ENCODE measurements at regions not wholly inside any gene's neighbourhood (a gene's known extent, or its start where the extent isn't known, plus 50 kb on each side); places are given as distances from the start of the nearest gene placed in this dataset.

DNA sequence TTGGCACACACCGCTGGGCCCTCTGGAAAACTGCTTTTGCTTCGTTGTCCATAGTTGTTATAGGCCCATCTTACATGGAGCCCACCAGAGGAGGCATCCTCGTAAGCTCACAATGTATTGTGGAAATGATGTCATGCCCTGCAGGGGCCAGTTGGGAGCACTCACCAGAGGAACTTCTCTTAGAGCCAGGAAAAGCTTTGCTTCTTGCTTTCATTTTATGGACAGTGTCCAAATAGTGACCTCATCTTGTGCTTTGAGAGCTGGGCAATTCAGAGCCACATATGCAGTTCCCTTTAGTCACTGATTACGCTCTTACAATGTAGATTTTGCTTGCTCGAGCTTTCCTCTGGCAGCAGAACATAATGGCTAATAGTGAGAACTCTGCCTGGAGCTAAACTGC lies 275.6 kb downstream of the AACS start:
- Histone ChIP-seq H3K27ac (ENCODE audit: insufficient read depth, low read depth, low read length) (no peak overlapping the region), H2AFZ (ENCODE audit: low read depth, low read length) (no peak overlapping the region), H3K79me2 (ENCODE audit: control insufficient read depth, insufficient read depth, low read length) (no peaks in the 10 kb centered on the region), H3K9me1 (replicated peaks; ENCODE audit: control insufficient read depth, extremely low read depth, insufficient read depth, low read length) (no peaks in the 10 kb centered on the region), H3K9me3 (replicated peaks; ENCODE audit: control insufficient read depth, insufficient read depth, low read length) (no peaks in the 10 kb centered on the region), H3K9ac (replicated peaks; ENCODE audit: extremely low read depth, insufficient read depth, low read length) (no peak overlapping the region), H3K36me3 (ENCODE audit: control insufficient read depth in 2 of 2, extremely low read depth in 1 of 2, insufficient read depth in 2 of 2, low read length in 2 of 2) (no peaks in the 10 kb centered on the region), H3K27me3 (ENCODE audit: control insufficient read depth in 2 of 2, insufficient read depth in 2 of 2, low read length in 2 of 2) (no peaks in the 10 kb centered on the region), H3K4me3 (replicated peaks in 1 of 3; ENCODE audit: insufficient read depth in 1 of 3, low read depth in 1 of 3, low read length in 3 of 3) (no peak overlapping the region), H3K4me1 (ENCODE audit: control insufficient read depth, extremely low read depth, insufficient read depth, low read length) (no peaks in the 10 kb centered on the region), H3K4me2 (ENCODE audit: insufficient read depth, low read length) (no peak overlapping the region), H4K20me1 (replicated peaks; ENCODE audit: control insufficient read depth, extremely low read depth, insufficient read depth, low read length) (no peaks in the 10 kb centered on the region)
- no TSS peak for BruUV-seq (replicated peaks)
- dilution Hi-C loops (cut with MboI; ENCODE audit: extremely low pct_ligation_motif_present, low sequenced_read_pairs), result no loop called here
- DNase-seq (ENCODE audit: low read depth, low spot score) (peak; percentile 13), FAIRE-seq (no peak)
- ChIA-PET POLR2A (no interaction called here), CTCF (interaction anchor here (2.2 kb wide), 1 partner anchor 10 kb away, joined by 9 read pairs; no protein-coding TSS in a partner anchor)
- no peak for TF ChIP-seq JUN (IDR thresholded peaks at IDR 0.05; ENCODE audit: borderline replicate concordance, insufficient read depth, insufficient read length, low read depth)
- TF ChIP-seq, protein P1, sequence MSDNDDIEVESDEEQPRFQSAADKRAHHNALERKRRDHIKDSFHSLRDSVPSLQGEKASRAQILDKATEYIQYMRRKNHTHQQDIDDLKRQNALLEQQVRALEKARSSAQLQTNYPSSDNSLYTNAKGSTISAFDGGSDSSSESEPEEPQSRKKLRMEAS (IDR thresholded peaks at IDR 0.05; ENCODE audit: insufficient read depth, insufficient read length), result no peak
- intact Hi-C loops (cut with micrococcal nuclease), result no loop called here

GRCh38 chr12:125341422-125341821 lies 276.2 kb downstream of the AACS start:
- no peaks in the 10 kb centered on the region for H4K20me1 ChIP-seq (replicated peaks; ENCODE audit: control insufficient read depth, extremely low read depth, insufficient read depth, low read length)
- H3K79me2 ChIP-seq (ENCODE audit: control insufficient read depth, insufficient read depth, low read length), result no peaks in the 10 kb centered on the region
- no peak overlapping the region for H3K4me2 ChIP-seq (ENCODE audit: insufficient read depth, low read length)
- H2AFZ ChIP-seq (ENCODE audit: low read depth, low read length), result no peak overlapping the region
- no peaks in the 10 kb centered on the region for H3K27me3 ChIP-seq (ENCODE audit: control insufficient read depth in 2 of 2, insufficient read depth in 2 of 2, low read length in 2 of 2)
- no peaks in the 10 kb centered on the region for H3K4me1 ChIP-seq (ENCODE audit: control insufficient read depth, extremely low read depth, insufficient read depth, low read length)
- CTCF ChIA-PET, result interaction anchor here (2.2 kb wide), 1 partner anchor 10 kb away, joined by 9 read pairs; no protein-coding TSS in a partner anchor
- BruUV-seq (replicated peaks), result no TSS peak
- no peaks in the 10 kb centered on the region for H3K9me1 ChIP-seq (replicated peaks; ENCODE audit: control insufficient read depth, extremely low read depth, insufficient read depth, low read length)
- DNase-seq (ENCODE audit: low read depth, low spot score) (no peak), FAIRE-seq (no peak)
- POLR2A ChIA-PET, result no interaction called here
- dilution Hi-C loops (cut with MboI; ENCODE audit: extremely low pct_ligation_motif_present, low sequenced_read_pairs) (no loop called here), intact Hi-C loops (cut with micrococcal nuclease) (no loop called here)
- no peak overlapping the region for H3K4me3 ChIP-seq (replicated peaks in 1 of 3; ENCODE audit: insufficient read depth in 1 of 3, low read depth in 1 of 3, low read length in 3 of 3)
- H3K9me3 ChIP-seq (replicated peaks; ENCODE audit: control insufficient read depth, insufficient read depth, low read length), result no peaks in the 10 kb centered on the region
- TF ChIP-seq CTCF (IDR thresholded peaks at IDR 0.05; ENCODE audit: extremely low read depth in 1 of 2, insufficient read depth in 1 of 2, low read depth in 1 of 2, low read length in 2 of 2), result no peak
- TF ChIP-seq GATA2 (IDR thresholded peaks at IDR 0.05; ENCODE audit: insufficient read depth, insufficient read length, low read depth, low read length), result no peak
- no peak for TF ChIP-seq FOS (IDR thresholded peaks at IDR 0.05; ENCODE audit: borderline replicate concordance, insufficient read depth, low read length)
- TF ChIP-seq, protein P1 (IDR thresholded peaks at IDR 0.05; ENCODE audit: insufficient read depth, insufficient read length), result no peak
- no peak for TF ChIP-seq POLR2AphosphoS5 (IDR thresholded peaks at IDR 0.05; ENCODE audit: insufficient read depth, low read depth, low read length)
- no peak for TF ChIP-seq JUN (IDR thresholded peaks at IDR 0.05; ENCODE audit: borderline replicate concordance, insufficient read depth, insufficient read length, low read depth)
- no peak for TF ChIP-seq POLR2A (IDR thresholded peaks at IDR 0.05; ENCODE audit: low read depth, low read length)
- TF ChIP-seq MYC (IDR thresholded peaks at IDR 0.05; ENCODE audit: low read depth, low read length), result no peak
- no peak for TF ChIP-seq EZH2 (IDR thresholded peaks at IDR 0.05; ENCODE audit: borderline replicate concordance, low read depth, low read length, severe bottlenecking)
- H3K27ac ChIP-seq (ENCODE audit: insufficient read depth, low read depth, low read length), result no peak overlapping the region
- no peak overlapping the region for H3K9ac ChIP-seq (replicated peaks; ENCODE audit: extremely low read depth, insufficient read depth, low read length)
- no peaks in the 10 kb centered on the region for H3K36me3 ChIP-seq (ENCODE audit: control insufficient read depth in 2 of 2, extremely low read depth in 1 of 2, insufficient read depth in 2 of 2, low read length in 2 of 2)

Measured in endothelial cell of umbilical vein (primary cell).